ENCODE measurements at regions not wholly inside any gene's neighbourhood (a gene's known extent, or its start where the extent isn't known, plus 50 kb on each side); places are given as distances from the start of the nearest gene placed in this dataset.

GRCh38 chr14:71354142-71354541 lies 446.9 kb downstream of the PCNX1 start:
- Histone ChIP-seq H3K27ac (peak overlapping the region in 1 of 8 donors; percentile 77), H3K27me3 (replicated peaks in 1 of 7) (no peaks in the 10 kb centered on the region), H3K36me3 (peaks cover 0 to 13% (median 0%) of the 10 kb centered on the region in 6 donors), H3K9me3 (peaks cover 0 to 6% (median 0%) of the 10 kb centered on the region in 8 donors), H3K4me3 (no peak overlapping the region), H3K4me1 (peaks cover 9 to 79% (median 38%) of the 10 kb centered on the region in 6 donors)
- TF ChIP-seq POLR2AphosphoS5 (IDR thresholded peaks at IDR 0.05) = no peak
- no peak for TF ChIP-seq CTCF (IDR thresholded peaks at IDR 0.05 in 8 of 11, conservative IDR thresholded peaks at IDR 0.05 in 3 of 11)
- no peak for TF ChIP-seq POLR2A (IDR thresholded peaks at IDR 0.05)
- DNase-seq = no peak
- WGBS, 5 donors = 95 to 99% (median 96%) methylated on average over 8 of the region's 8 CpGs
- intact Hi-C loops (cut with DNase I; ENCODE audit: low total_unique reads) = no loop called here

GRCh38 chr14:71354801-71355200 lies 447.5 kb downstream of the PCNX1 start:
- no peak for DNase-seq
- Histone ChIP-seq H3K27ac (peak overlapping the region in 3 of 8 donors; percentile 77 to 89 (median 78)), H3K4me1 (peaks cover 9 to 79% (median 33%) of the 10 kb centered on the region in 6 donors), H3K9me3 (peaks cover 0 to 6% (median 0%) of the 10 kb centered on the region in 8 donors), H3K27me3 (replicated peaks in 1 of 7) (no peaks in the 10 kb centered on the region), H3K4me3 (no peak overlapping the region), H3K36me3 (peaks cover 0 to 13% (median 0%) of the 10 kb centered on the region in 6 donors)
- 77 to 95% (median 86%) methylated on average over 5 of the region's 5 CpGs for WGBS, 5 donors
- TF ChIP-seq POLR2A (IDR thresholded peaks at IDR 0.05) = no peak
- no peak for TF ChIP-seq POLR2AphosphoS5 (IDR thresholded peaks at IDR 0.05)
- no peak for TF ChIP-seq CTCF (IDR thresholded peaks at IDR 0.05 in 8 of 11, conservative IDR thresholded peaks at IDR 0.05 in 3 of 11)
- intact Hi-C loops (cut with DNase I; ENCODE audit: low total_unique reads) = no loop called here

- Histone ChIP-seq H3K4me3 (no peak overlapping the region), H3K9me3 (peaks cover 0 to 6% (median 0%) of the 10 kb centered on the region in 8 donors), H3K36me3 (peaks cover 0 to 13% (median 0%) of the 10 kb centered on the region in 6 donors), H3K27ac (peak overlapping the region in 5 of 8 donors; percentile 58 to 89 (median 77)), H3K4me1 (peaks cover 9 to 80% (median 36%) of the 10 kb centered on the region in 6 donors), H3K27me3 (replicated peaks in 1 of 7) (no peaks in the 10 kb centered on the region)
- intact Hi-C loops (cut with DNase I; ENCODE audit: low total_unique reads) = no loop called here
- 42 to 52% (median 46%) methylated on average over 5 of the region's 5 CpGs for WGBS, 5 donors
- no peak for DNase-seq
- no peak for TF ChIP-seq POLR2A (IDR thresholded peaks at IDR 0.05)
- TF ChIP-seq POLR2AphosphoS5 (IDR thresholded peaks at IDR 0.05) = no peak
- TF ChIP-seq CTCF (IDR thresholded peaks at IDR 0.05 in 8 of 11, conservative IDR thresholded peaks at IDR 0.05 in 3 of 11) = no peak
Measured at GRCh38 chr14:71355324-71356201, 448.3 kb downstream of the PCNX1 start.
